ENCODE measurements at regions not wholly inside any gene's neighbourhood (a gene's known extent, or its start where the extent isn't known, plus 50 kb on each side); places are given as distances from the start of the nearest gene placed in this dataset.
"Not testable (repeated sequence)": the region's sequence is repeated elsewhere in the genome, so short reads cannot be mapped to it uniquely, and the experiment has no call there.

- no peak for DNase-seq (ENCODE audit: low read depth)
Measured at GRCh38 chr4:10831727-10832408, 147.3 kb upstream of the CLNK start.

DNA sequence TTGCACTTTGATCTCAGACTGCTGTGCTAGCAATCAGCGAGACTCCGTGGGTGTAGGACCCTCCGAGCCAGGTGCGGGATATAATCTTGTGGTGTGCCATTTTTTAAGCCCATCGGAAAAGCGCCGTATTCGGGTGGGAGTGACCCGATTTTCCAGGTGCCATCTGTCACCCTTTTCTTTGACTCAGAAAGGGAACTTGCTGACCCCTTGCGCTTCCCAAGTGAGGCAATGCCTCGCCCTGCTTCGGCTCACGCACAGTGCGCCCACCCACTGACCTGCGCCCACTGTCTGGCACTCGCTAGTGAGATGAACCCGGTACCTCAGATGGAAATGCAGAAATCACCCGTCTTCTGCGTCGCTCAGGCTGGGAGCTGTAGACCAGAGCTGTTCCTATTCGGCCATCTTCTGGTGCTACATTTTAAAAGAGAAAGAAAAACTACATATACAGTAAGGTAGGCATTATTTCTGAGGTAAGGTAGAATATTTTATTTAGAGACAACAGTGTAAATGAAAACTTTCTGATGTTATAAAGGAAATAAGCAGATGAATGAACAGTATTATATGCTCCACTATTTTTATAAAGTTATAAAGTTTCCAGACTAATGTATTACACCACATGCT lies 144.5 kb upstream of the CLNK start:
- not testable (repeated sequence) for DNase-seq (ENCODE audit: low read depth)

DNA sequence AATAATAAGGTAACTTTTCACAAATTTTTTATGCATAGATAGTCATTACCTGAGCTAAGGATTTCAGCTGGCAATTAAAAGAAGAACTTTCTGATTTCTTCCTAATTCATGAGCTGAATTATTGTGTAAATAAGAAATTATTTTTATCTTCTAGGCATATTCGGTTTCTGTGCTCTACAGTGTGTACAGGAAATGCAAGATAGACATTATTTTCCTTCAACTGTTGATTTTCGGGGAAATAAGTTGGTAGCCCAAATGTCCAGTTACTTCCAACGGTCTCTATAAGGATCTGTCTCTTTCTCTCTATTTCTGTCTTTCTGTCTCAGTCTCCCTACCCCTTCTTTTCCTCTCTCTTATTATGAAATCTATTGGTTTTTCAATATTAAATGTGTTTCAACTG lies 137.3 kb upstream of the CLNK start:
- DNase-seq (ENCODE audit: low read depth), result no peak

DNA sequence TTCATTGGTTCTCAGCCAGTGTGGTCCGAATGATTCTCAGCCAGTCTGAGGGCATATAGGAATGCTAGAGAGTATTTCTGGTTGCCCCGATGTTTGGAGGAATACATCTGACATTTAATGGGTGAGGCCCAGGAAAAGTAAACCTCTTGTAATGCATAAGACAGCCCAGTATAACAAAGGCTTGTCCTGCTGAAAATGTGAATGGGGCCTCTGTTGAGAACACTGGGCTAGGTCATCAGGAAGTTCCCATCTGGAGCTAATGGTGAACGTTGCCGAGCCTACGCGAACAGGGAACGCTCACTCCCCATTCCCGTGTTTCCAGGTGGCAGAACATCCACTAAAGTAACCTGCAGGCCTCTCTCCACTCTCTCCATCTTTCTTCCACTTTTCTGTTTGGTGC lies 132.0 kb upstream of the CLNK start:
- no peak for DNase-seq (ENCODE audit: low read depth)

GRCh38 chr4:10811991-10812390 lies 127.4 kb upstream of the CLNK start:
- DNase-seq (ENCODE audit: low read depth), result no peak

DNA sequence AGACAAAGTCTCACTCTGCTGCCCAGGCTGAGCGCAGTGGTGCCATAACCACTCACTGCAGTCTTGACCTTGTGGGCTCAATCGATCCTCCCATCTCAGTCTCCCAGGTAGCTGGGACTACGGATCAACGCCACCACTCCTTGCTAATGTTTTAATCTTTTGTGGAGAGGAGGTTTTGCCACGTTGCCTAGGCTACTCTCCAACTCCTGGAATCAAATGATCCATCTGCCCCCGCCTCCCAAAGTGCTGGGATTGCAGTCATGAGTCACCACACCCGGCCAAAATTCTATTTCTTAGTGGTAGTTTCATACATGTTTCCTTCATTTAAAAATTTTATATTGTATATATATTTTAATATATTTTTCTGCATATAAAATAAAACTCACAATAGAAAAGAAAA lies 125.8 kb upstream of the CLNK start:
- DNase-seq (ENCODE audit: low read depth), result no peak

GRCh38 chr4:10809905-10810304 lies 125.3 kb upstream of the CLNK start:
- peak; percentile 23 for DNase-seq (ENCODE audit: low read depth)

DNA sequence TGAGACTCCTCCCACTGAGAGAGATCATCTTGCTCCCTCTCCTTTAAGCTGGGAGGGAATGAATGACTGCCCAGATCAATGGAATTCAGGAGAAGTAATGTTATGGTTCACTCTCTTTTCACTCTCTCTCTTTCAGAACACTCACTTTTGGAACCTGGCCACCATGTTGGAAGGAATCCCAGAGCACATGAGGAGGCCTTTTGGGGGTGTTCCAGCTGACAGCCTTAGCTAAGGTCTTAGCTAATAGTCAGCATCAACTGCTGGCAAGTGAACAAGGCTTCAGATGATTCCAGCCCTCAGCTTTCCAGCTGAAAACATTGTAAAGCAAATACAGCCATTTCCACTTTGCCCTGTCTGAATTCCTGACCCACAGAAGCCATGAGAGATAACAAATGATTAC lies 124.0 kb upstream of the CLNK start:
- peak; percentile 37 for DNase-seq (ENCODE audit: low read depth)

DNA sequence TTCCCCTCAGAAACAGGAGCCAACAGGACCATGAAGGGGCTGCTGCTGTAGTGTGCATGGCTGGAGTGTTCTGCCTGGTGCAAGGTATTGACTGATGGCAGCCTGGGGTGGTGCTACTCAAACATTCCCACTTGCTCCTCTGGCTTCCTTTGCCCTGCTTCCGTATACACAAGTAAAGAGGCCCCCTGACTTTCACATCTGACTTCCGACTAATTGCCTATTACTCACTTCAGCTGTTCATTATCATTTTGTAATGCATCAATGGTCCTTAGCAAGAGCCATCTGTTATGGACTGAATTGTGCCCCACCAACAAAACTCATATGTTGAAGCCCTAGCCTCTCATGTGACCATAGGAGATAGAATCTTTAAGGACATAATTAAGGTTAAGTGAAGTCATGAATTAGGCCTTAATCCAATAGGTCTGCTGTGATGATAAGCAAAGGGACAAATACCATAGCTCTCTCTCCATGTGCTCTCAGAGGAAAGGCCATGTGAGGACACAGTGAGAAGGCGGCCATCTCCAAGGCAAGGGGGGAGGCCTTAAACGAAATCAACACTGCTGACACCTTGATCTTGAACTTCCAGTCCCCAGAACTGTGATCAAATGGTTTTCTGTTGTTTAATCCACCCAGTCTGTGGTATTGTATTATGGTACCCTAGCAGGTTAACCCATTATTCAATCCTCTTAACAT lies 122.5 kb upstream of the CLNK start:
- no peak for DNase-seq (ENCODE audit: low read depth)

- DNase-seq (ENCODE audit: low read depth), result no peak
Measured at GRCh38 chr4:10803713-10804343, 119.3 kb upstream of the CLNK start.

GRCh38 chr4:10787365-10787764 lies 102.8 kb upstream of the CLNK start:
- DNase-seq (ENCODE audit: low read depth), result no peak

DNA sequence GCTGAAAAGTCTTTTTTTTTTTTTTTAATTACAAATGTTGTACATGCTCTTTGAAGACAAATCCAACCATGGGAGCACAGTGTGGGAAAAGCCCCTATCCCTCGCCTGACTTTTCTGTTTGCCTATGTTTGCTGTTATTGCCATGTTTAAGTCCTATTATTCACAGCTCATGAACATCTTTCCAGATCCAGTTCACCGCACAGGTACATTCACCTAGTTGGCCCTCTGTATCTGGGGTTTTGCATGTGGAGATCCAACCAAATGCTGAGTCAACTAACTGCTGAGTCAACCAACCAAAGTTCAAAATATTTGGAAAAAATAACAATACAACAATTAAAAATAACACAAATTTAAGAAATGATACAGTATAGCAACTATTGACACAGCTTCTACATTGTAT lies 100.1 kb upstream of the CLNK start:
- no peak for DNase-seq (ENCODE audit: low read depth)

DNA sequence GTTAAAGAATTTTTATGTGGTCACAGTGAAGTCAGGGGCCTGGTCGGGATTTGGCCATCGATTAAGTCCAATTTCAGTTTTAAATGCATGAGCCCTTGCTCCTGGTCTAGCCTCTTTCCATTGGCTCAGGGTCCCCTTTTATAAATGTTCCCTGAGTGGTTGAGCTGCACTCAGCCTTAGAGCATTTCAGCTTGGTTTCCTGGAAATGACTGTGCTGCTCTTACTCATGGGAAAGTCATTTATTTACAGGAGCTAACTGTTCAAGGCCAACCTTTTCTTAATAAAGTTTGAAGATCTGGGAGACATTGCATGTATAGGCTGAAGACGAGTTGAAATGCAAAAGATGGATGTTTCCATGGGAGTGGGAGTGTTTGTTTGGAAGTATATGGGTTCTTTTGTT lies 98.8 kb upstream of the CLNK start:
- DNase-seq (ENCODE audit: low read depth), result peak; percentile 75

DNA sequence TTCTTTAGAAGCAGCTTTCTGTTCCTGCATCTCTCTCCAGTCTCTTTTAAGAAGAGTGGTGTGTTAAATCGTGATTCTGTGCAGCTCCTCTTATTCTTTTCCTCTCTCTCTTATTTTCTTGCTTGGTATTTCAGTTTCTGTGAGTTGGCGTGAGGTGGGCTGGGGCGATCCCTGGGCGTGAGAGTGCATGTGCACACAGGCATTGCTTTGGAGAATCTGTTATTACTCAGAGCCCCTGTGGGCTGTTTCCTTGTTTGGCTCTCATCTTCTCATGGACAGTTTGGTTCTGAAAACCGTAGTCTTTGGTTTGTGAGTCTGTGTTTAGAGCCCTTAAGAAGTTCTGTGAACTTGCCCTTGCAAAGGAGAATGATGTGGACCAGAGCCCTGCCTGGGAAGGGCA lies 97.2 kb upstream of the CLNK start:
- DNase-seq (ENCODE audit: low read depth), result no peak

DNA sequence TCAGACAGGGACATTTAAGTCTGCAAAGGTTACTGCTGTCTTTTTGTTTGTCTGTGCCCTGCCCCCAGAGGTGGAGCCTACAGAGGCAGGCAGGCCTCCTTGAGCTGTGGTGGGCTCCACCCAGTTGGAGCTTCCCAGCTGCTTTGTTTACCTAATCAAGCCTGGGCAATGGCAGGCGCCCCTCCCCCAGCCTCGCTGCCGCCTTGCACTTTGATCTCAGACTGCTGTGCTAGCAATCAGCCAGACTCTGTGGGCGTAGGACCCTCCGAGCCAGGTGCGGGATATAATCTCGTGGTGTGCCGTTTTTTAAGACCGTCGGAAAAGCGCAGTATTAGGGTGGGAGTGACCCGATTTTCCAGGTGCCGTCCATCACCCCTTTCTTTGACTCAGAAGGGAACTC lies 96.2 kb upstream of the CLNK start:
- not testable (repeated sequence) for DNase-seq (ENCODE audit: low read depth)

- not testable (repeated sequence) for DNase-seq (ENCODE audit: low read depth)
Measured at GRCh38 chr4:10775132-10775531, 90.6 kb upstream of the CLNK start.

GRCh38 chr4:10773656-10774055 lies 89.1 kb upstream of the CLNK start:
- no peak for DNase-seq (ENCODE audit: low read depth)

GRCh38 chr4:10773010-10773409 lies 88.4 kb upstream of the CLNK start:
- DNase-seq (ENCODE audit: low read depth), result no peak

GRCh38 chr4:10765386-10765785 lies 80.8 kb upstream of the CLNK start:
- DNase-seq (ENCODE audit: low read depth), result no peak

- DNase-seq (ENCODE audit: low read depth), result peak; percentile 75
Measured at GRCh38 chr4:10762561-10762960, 78.0 kb upstream of the CLNK start.

GRCh38 chr4:10761903-10762302 lies 77.3 kb upstream of the CLNK start:
- peak; percentile 3 for DNase-seq (ENCODE audit: low read depth)

DNA sequence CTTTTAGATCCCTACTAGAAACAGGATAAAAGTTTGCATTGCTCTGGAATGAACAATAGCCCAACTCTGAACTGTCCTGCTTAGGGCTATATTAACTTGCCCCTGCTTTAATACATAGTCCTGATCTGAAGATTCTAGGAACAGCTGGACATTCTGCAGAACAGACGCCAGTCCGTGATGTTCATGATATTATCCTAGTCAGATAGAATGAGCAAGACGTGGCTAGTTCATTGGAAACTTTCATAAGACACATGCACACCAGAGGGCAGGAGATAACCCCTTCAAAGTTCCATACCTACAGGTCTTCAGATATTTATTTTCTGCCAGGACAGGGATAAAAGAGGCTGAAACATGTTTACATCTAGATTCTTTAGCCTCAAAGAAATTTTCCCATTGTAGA lies 75.5 kb upstream of the CLNK start:
- no peak for DNase-seq (ENCODE audit: low read depth)

GRCh38 chr4:10758906-10759305 lies 74.3 kb upstream of the CLNK start:
- no peak for DNase-seq (ENCODE audit: low read depth)

Data from amniotic epithelial cell (primary cell).